ENCODE measurements at regions not wholly inside any gene's neighbourhood (a gene's known extent, or its start where the extent isn't known, plus 50 kb on each side); places are given as distances from the start of the nearest gene placed in this dataset.

- H3K4me3 ChIP-seq (ENCODE audit: low read length in 3 of 3), result no peak overlapping the region
- H3K9me3 ChIP-seq (ENCODE audit: control insufficient read depth in 3 of 3, low read length in 3 of 3), result no peaks in the 10 kb centered on the region
- no peak overlapping the region for H3K9ac ChIP-seq (ENCODE audit: low read depth in 1 of 3, low read length in 3 of 3)
- no peak overlapping the region for H3K27ac ChIP-seq (ENCODE audit: low read depth, low read length)
- H3K4me1 ChIP-seq (ENCODE audit: control insufficient read depth in 3 of 3, insufficient read depth in 3 of 3, low read length in 3 of 3), result no peaks in the 10 kb centered on the region
- H3K36me3 ChIP-seq (ENCODE audit: control insufficient read depth in 3 of 3, insufficient read depth in 3 of 3, low read length in 3 of 3), result no peaks in the 10 kb centered on the region
- no peaks in the 10 kb centered on the region for H3K27me3 ChIP-seq (ENCODE audit: control insufficient read depth in 3 of 3, insufficient read depth in 3 of 3, low read length in 3 of 3)
Measured at GRCh38 chr4:11166034-11166433, 262.7 kb downstream of the HS3ST1 start.

DNA sequence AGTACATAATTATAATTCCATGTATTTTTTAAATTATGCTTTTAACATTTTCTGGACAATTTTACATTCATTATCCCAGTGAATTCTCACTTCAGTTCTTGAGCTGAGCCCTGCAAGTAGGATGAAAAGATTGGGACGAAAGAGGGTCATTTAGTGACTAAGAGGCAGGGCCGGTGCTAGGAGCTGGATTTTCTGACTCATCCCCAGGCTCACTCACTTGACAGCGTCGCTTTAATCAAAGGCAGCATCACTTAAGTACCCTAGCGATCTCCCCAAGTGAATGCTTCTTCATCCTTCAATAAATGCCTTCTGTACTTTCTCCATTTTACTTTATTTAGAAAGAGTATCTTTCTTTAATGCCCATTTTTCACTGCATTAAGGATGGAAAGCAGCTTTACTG, 263.6 kb downstream of the HS3ST1 start:
- Histone ChIP-seq H3K27ac (ENCODE audit: low read depth, low read length) (no peak overlapping the region), H3K9ac (ENCODE audit: low read depth in 1 of 3, low read length in 3 of 3) (no peak overlapping the region), H3K27me3 (ENCODE audit: control insufficient read depth in 3 of 3, insufficient read depth in 3 of 3, low read length in 3 of 3) (no peaks in the 10 kb centered on the region), H3K9me3 (ENCODE audit: control insufficient read depth in 3 of 3, low read length in 3 of 3) (no peaks in the 10 kb centered on the region), H3K4me1 (ENCODE audit: control insufficient read depth in 3 of 3, insufficient read depth in 3 of 3, low read length in 3 of 3) (no peaks in the 10 kb centered on the region), H3K4me3 (ENCODE audit: low read length in 3 of 3) (no peak overlapping the region), H3K36me3 (ENCODE audit: control insufficient read depth in 3 of 3, insufficient read depth in 3 of 3, low read length in 3 of 3) (no peaks in the 10 kb centered on the region)

GRCh38 chr4:11160288-11160687, 268.4 kb downstream of the HS3ST1 start:
- no peak overlapping the region for H3K9ac ChIP-seq (ENCODE audit: low read depth in 1 of 3, low read length in 3 of 3)

GRCh38 chr4:11158971-11159370, 269.7 kb downstream of the HS3ST1 start:
- Histone ChIP-seq H3K27me3 (ENCODE audit: control insufficient read depth in 3 of 3, insufficient read depth in 3 of 3, low read length in 3 of 3) (no peaks in the 10 kb centered on the region), H3K9ac (ENCODE audit: low read depth in 1 of 3, low read length in 3 of 3) (no peak overlapping the region), H3K36me3 (ENCODE audit: control insufficient read depth in 3 of 3, insufficient read depth in 3 of 3, low read length in 3 of 3) (no peaks in the 10 kb centered on the region), H3K4me1 (ENCODE audit: control insufficient read depth in 3 of 3, insufficient read depth in 3 of 3, low read length in 3 of 3) (no peaks in the 10 kb centered on the region), H3K27ac (ENCODE audit: low read depth, low read length) (no peak overlapping the region), H3K9me3 (ENCODE audit: control insufficient read depth in 3 of 3, low read length in 3 of 3) (no peaks in the 10 kb centered on the region), H3K4me3 (ENCODE audit: low read length in 3 of 3) (no peak overlapping the region)

More at GRCh38 chr4:11160288-11160687, 268.4 kb downstream of the HS3ST1 start:
- no peaks in the 10 kb centered on the region for H3K4me1 ChIP-seq (ENCODE audit: control insufficient read depth in 3 of 3, insufficient read depth in 3 of 3, low read length in 3 of 3)
- H3K27me3 ChIP-seq (ENCODE audit: control insufficient read depth in 3 of 3, insufficient read depth in 3 of 3, low read length in 3 of 3), result no peaks in the 10 kb centered on the region
- H3K9me3 ChIP-seq (ENCODE audit: control insufficient read depth in 3 of 3, low read length in 3 of 3), result no peaks in the 10 kb centered on the region
- H3K4me3 ChIP-seq (ENCODE audit: low read length in 3 of 3), result no peak overlapping the region
- H3K36me3 ChIP-seq (ENCODE audit: control insufficient read depth in 3 of 3, insufficient read depth in 3 of 3, low read length in 3 of 3), result no peaks in the 10 kb centered on the region
- no peak overlapping the region for H3K27ac ChIP-seq (ENCODE audit: low read depth, low read length)

DNA sequence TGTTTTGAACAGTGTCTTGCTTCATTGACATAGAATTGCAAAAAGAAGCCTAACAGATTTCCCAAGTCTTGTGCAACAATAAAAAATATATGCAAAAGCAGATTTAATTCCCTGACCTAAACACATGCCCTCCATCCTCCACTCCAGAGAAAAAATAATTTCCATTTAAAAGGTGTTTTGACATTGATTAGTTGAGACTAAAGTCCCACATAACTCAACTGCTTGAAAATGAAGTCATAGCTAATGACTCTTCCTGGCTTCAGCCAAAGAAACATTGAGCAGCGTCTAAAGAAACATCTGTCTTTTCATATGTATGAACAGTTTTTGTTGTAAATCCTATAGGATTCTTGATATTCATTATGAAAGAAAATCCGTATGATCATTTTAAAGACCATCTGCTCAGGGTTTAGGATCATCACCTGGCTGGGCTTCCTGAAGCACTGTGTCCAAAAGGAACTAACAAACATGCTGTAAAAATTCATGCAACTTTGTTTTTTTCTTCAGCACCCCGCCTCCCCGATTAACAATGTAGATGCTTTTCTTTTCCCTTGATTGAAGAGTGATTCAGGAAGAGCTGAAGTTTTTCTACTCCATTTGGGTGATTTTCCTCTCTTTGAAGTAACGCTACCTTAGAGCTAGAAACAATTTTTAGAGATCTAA, 273.4 kb downstream of the HS3ST1 start:
- Histone ChIP-seq H3K27ac (ENCODE audit: low read depth, low read length) (no peak overlapping the region), H3K9ac (ENCODE audit: low read depth in 1 of 3, low read length in 3 of 3) (no peak overlapping the region), H3K9me3 (ENCODE audit: control insufficient read depth in 3 of 3, low read length in 3 of 3) (no peaks in the 10 kb centered on the region), H3K36me3 (ENCODE audit: control insufficient read depth in 3 of 3, insufficient read depth in 3 of 3, low read length in 3 of 3) (no peaks in the 10 kb centered on the region), H3K27me3 (ENCODE audit: control insufficient read depth in 3 of 3, insufficient read depth in 3 of 3, low read length in 3 of 3) (no peaks in the 10 kb centered on the region), H3K4me3 (ENCODE audit: low read length in 3 of 3) (no peak overlapping the region), H3K4me1 (ENCODE audit: control insufficient read depth in 3 of 3, insufficient read depth in 3 of 3, low read length in 3 of 3) (no peaks in the 10 kb centered on the region)

DNA sequence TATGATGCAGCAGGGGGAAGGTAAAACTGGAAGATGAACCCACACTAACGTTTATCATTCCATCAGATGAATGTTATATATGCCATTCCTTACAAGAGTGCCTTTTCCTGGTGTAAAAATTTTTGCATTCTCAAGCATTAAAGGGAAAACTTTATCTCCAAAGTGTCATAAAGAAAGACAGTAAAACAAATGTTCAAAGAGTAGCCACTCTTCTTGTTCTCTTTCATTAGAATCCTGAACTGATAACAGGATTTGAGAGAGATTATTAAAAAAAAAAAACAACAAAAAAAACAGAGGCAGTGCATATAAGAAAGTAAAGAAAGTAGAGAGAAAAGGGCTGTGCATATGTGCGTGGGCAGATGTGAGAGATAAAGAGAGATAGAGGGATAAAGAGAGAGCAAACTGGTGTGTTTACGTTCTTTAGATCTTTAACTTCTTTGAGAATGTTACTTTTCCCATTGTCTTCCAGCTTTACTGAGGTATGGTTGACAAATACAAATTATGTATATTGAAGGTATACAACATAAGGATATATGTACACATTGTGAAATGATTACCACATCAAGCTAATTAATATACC, 275.4 kb downstream of the HS3ST1 start:
- Histone ChIP-seq H3K27ac (ENCODE audit: low read depth, low read length) (no peak overlapping the region), H3K4me3 (ENCODE audit: low read length in 3 of 3) (no peak overlapping the region), H3K36me3 (ENCODE audit: control insufficient read depth in 3 of 3, insufficient read depth in 3 of 3, low read length in 3 of 3) (no peaks in the 10 kb centered on the region), H3K9me3 (ENCODE audit: control insufficient read depth in 3 of 3, low read length in 3 of 3) (no peaks in the 10 kb centered on the region), H3K9ac (ENCODE audit: low read depth in 1 of 3, low read length in 3 of 3) (no peak overlapping the region), H3K4me1 (ENCODE audit: control insufficient read depth in 3 of 3, insufficient read depth in 3 of 3, low read length in 3 of 3) (no peaks in the 10 kb centered on the region), H3K27me3 (ENCODE audit: control insufficient read depth in 3 of 3, insufficient read depth in 3 of 3, low read length in 3 of 3) (no peaks in the 10 kb centered on the region)

DNA sequence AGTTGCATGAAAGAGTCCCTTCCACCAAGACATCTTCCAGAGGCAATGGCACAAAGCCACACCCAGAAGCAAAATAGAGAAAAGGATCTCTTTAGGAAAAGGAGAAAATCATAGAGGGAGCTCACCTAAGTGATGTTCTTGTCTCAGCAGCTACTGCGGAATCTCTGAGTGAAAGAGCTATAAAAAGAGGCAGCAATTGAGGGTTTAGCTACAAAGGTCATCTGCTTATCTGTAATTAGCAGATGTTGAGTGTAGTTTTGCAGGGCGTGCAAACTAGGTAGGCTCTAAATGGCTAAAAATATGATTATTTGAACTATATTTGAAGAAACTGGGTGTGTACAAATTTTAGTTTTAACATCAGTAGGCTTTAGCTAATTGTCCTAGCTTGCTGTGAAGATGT, 276.0 kb downstream of the HS3ST1 start:
- Histone ChIP-seq H3K9me3 (ENCODE audit: control insufficient read depth in 3 of 3, low read length in 3 of 3) (no peaks in the 10 kb centered on the region), H3K4me1 (ENCODE audit: control insufficient read depth in 3 of 3, insufficient read depth in 3 of 3, low read length in 3 of 3) (no peaks in the 10 kb centered on the region), H3K27me3 (ENCODE audit: control insufficient read depth in 3 of 3, insufficient read depth in 3 of 3, low read length in 3 of 3) (no peaks in the 10 kb centered on the region), H3K36me3 (ENCODE audit: control insufficient read depth in 3 of 3, insufficient read depth in 3 of 3, low read length in 3 of 3) (no peaks in the 10 kb centered on the region), H3K27ac (ENCODE audit: low read depth, low read length) (no peak overlapping the region), H3K4me3 (ENCODE audit: low read length in 3 of 3) (no peak overlapping the region), H3K9ac (ENCODE audit: low read depth in 1 of 3, low read length in 3 of 3) (no peak overlapping the region)

- Histone ChIP-seq H3K4me3 (ENCODE audit: low read length in 3 of 3) (no peak overlapping the region), H3K9me3 (ENCODE audit: control insufficient read depth in 3 of 3, low read length in 3 of 3) (no peaks in the 10 kb centered on the region), H3K27me3 (ENCODE audit: control insufficient read depth in 3 of 3, insufficient read depth in 3 of 3, low read length in 3 of 3) (no peaks in the 10 kb centered on the region), H3K9ac (ENCODE audit: low read depth in 1 of 3, low read length in 3 of 3) (no peak overlapping the region), H3K27ac (ENCODE audit: low read depth, low read length) (no peak overlapping the region), H3K4me1 (ENCODE audit: control insufficient read depth in 3 of 3, insufficient read depth in 3 of 3, low read length in 3 of 3) (no peaks in the 10 kb centered on the region), H3K36me3 (ENCODE audit: control insufficient read depth in 3 of 3, insufficient read depth in 3 of 3, low read length in 3 of 3) (no peaks in the 10 kb centered on the region)
Measured at GRCh38 chr4:11151500-11151899, 277.2 kb downstream of the HS3ST1 start.

DNA sequence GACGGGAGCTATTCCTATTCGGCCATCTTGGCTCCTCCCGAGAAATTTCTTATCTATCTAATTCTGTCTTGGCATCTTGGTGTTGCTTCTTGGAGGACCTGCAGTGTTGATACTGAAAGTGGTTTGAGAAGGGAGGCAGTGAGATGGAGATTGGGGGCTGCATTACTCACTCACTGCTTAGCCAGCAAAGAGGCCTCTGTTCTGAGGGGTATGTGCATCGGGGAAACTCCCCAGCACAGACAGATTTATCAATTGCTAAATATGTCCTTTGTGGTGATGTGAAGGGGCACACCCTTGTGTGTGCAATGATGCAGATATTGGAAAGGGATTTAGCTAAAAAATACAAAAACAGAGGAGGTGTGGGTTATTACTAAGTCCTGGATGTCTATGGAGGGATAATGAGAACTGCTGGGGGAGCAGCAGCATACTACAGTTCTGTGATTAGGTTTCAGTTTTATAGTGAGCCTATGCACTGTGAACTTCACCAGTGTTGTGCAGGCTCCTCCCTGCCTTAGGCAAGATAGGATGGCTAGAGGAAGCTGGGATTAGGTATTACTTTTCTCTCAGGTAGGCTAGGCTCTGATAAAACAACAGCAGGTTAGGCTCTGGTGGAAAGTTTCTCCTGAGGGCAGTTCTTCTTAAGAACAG, 279.0 kb downstream of the HS3ST1 start:
- H3K4me1 ChIP-seq (ENCODE audit: control insufficient read depth in 3 of 3, insufficient read depth in 3 of 3, low read length in 3 of 3), result no peaks in the 10 kb centered on the region
- H3K27ac ChIP-seq (ENCODE audit: low read depth, low read length), result no peak overlapping the region
- H3K9me3 ChIP-seq (ENCODE audit: control insufficient read depth in 3 of 3, low read length in 3 of 3), result no peaks in the 10 kb centered on the region
- H3K9ac ChIP-seq (ENCODE audit: low read depth in 1 of 3, low read length in 3 of 3), result no peak overlapping the region
- H3K36me3 ChIP-seq (ENCODE audit: control insufficient read depth in 3 of 3, insufficient read depth in 3 of 3, low read length in 3 of 3), result no peaks in the 10 kb centered on the region
- H3K27me3 ChIP-seq (ENCODE audit: control insufficient read depth in 3 of 3, insufficient read depth in 3 of 3, low read length in 3 of 3), result no peaks in the 10 kb centered on the region
- H3K4me3 ChIP-seq (ENCODE audit: low read length in 3 of 3), result no peak overlapping the region

DNA sequence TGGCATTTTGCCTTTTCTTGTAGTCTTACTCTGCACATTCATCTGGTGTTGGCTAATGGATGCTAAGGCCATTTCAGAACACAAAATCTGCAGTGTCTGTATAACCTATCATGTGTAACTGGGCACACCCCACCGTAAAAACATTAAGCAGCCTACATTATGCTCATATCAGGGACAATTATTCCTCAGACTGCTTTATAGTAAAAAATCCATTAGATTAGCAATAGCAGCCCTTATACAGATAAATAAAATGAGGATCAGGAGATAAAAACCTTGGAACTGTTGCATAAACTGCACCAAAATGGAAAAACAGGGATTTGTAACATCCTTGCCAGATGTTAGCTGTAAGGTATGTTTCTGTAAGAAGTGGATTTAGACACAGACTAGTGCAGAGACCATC, 288.8 kb downstream of the HS3ST1 start:
- Histone ChIP-seq H3K4me3 (ENCODE audit: low read length in 3 of 3) (no peak overlapping the region), H3K9ac (ENCODE audit: low read depth in 1 of 3, low read length in 3 of 3) (no peak overlapping the region), H3K36me3 (ENCODE audit: control insufficient read depth in 3 of 3, insufficient read depth in 3 of 3, low read length in 3 of 3) (no peaks in the 10 kb centered on the region), H3K9me3 (ENCODE audit: control insufficient read depth in 3 of 3, low read length in 3 of 3) (no peaks in the 10 kb centered on the region), H3K27ac (ENCODE audit: low read depth, low read length) (no peak overlapping the region), H3K27me3 (ENCODE audit: control insufficient read depth in 3 of 3, insufficient read depth in 3 of 3, low read length in 3 of 3) (no peaks in the 10 kb centered on the region), H3K4me1 (ENCODE audit: control insufficient read depth in 3 of 3, insufficient read depth in 3 of 3, low read length in 3 of 3) (no peaks in the 10 kb centered on the region)

Measured in skeletal muscle tissue (tissue), 3 donors.